B cell (primary cell): ENCODE measurements at regions not wholly inside any gene's neighbourhood (a gene's known extent, or its start where the extent isn't known, plus 50 kb on each side); places are given as distances from the start of the nearest gene placed in this dataset.
"Not testable (repeated sequence)": the region's sequence is repeated elsewhere in the genome, so short reads cannot be mapped to it uniquely, and the experiment has no call there.

Source experiments
- ATAC-seq: fragments of 200-7000 bp; cut with Tn5 transposase; one replicate; pipeline ENCODE4 v1.10.0; 2021; ENCODE audit warnings: low read depth, mild to moderate bottlenecking, moderate number of reproducible peaks, moderate library complexity
- CTCF ChIA-PET: fragments of 350-600 bp; sonication (Branson Sonifier 250); formaldehyde crosslinking; loops from one replicate; lab custom pipeline; 2021; ENCODE audit warnings: antibody characterized with exemption, inconsistent platforms; lab: Charles Lee
- POLR2A ChIA-PET: fragments of 350-600 bp; sonication (Branson Sonifier 250); formaldehyde crosslinking; loops from one replicate; lab custom pipeline; 2021; ENCODE audit warnings: antibody characterized with exemption; lab: Charles Lee
- DNase-seq: peaks from one replicate; pipeline ENCODE4 v3.0.0; 2013
- H2AFZ ChIP-seq: 2 replicates; pipeline ENCODE4 v1.6.1; 2012; ENCODE audit warnings: mild to moderate bottlenecking, low read depth, low read length; ENCODE audit not compliant: insufficient read depth, poor library complexity, severe bottlenecking
- H3K27ac ChIP-seq, 2 donors: 1 replicate in 1 of 2; 2 replicates in 1 of 2; pipeline ENCODE4 v1.5.1; 2012 to 2013; ENCODE audit warnings: low read length in 2 of 2, mild to moderate bottlenecking in 2 of 2, moderate library complexity in 1 of 2
- H3K27me3 ChIP-seq, 4 experiments: fragments of 200-600 bp in 1 of 4; sonication (generic) in 1 of 4; replicated peaks in 1 of 4; 1 replicate in 2 of 4; 2 replicates in 2 of 4; pipeline versions ENCODE4 v1.6.1 to v1.7.0; 2013 to 2016; ENCODE audit warnings: low read length in 3 of 4, mild to moderate bottlenecking in 2 of 4, mixed read lengths in 1 of 4, moderate library complexity in 1 of 4; ENCODE audit not compliant: insufficient read depth in 4 of 4, control insufficient read depth in 3 of 4; ENCODE audit errors: control extremely low read depth in 1 of 4
- H3K36me3 ChIP-seq, 2 experiments: replicated peaks in 1 of 2; 1 replicate in 1 of 2; 2 replicates in 1 of 2; pipeline versions ENCODE4 v1.6.1 to v1.7.1; 2013; ENCODE audit warnings: low read length in 1 of 2; ENCODE audit not compliant: insufficient read depth in 2 of 2, control insufficient read depth in 1 of 2; ENCODE audit errors: control extremely low read depth in 1 of 2, extremely low read depth in 1 of 2
- H3K4me1 ChIP-seq, 2 donors: fragments of 200-600 bp in 1 of 2; sonication (generic) in 1 of 2; 1 replicate in 1 of 2; 2 replicates in 1 of 2; pipeline versions ENCODE4 v1.5.1 to v1.6.1; 2013 to 2017; ENCODE audit warnings: low read length in 2 of 2; ENCODE audit not compliant: control insufficient read depth in 2 of 2, insufficient read depth in 2 of 2
- H3K4me2 ChIP-seq: replicated peaks from 2 replicates; pipeline ENCODE3; 2012; ENCODE audit warnings: mild to moderate bottlenecking, low read depth, low read length; ENCODE audit not compliant: poor library complexity, severe bottlenecking
- H3K4me3 ChIP-seq, 5 experiments: fragments of 200-600 bp in 1 of 5; sonication (generic) in 1 of 5; 1 replicate in 3 of 5; 2 replicates in 2 of 5; pipeline versions ENCODE4 v1.5.1 to v1.7.0; 2011 to 2016; ENCODE audit warnings: low read length in 4 of 5, mild to moderate bottlenecking in 4 of 5, low read depth in 2 of 5, control low read depth in 1 of 5, moderate library complexity in 1 of 5; ENCODE audit not compliant: insufficient read depth in 1 of 5; ENCODE audit errors: control extremely low read depth in 1 of 5, extremely low read depth in 1 of 5
- H3K79me2 ChIP-seq: fragments of 200-600 bp; sonication (generic); one replicate; pipeline ENCODE4 v1.6.0; 2016; ENCODE audit warnings: low read length; ENCODE audit not compliant: control insufficient read depth, insufficient read depth
- H3K9ac ChIP-seq: fragments of 200-600 bp; sonication (generic); 2 replicates; pipeline ENCODE4 v1.6.1; 2017; ENCODE audit warnings: mild to moderate bottlenecking, low read length, moderate library complexity
- H3K9me3 ChIP-seq, 3 donors: one replicate each; pipeline versions ENCODE4 v1.6.1 to v1.7.1; 2013; ENCODE audit warnings: low read length in 2 of 3; ENCODE audit not compliant: control insufficient read depth in 2 of 3, insufficient read depth in 1 of 3; ENCODE audit errors: control extremely low read depth in 1 of 3
- H4K20me1 ChIP-seq: 2 replicates; pipeline ENCODE4 v1.6.0; 2012; ENCODE audit warnings: mild to moderate bottlenecking, low read length; ENCODE audit not compliant: insufficient read depth, control insufficient read depth, poor library complexity, severe bottlenecking
- H3K27ac Mint-ChIP-seq: one replicate; pipeline ENCODE4 v1.8.0; 2021; ENCODE audit warnings: mixed read lengths
- H3K27me3 Mint-ChIP-seq: one replicate; pipeline ENCODE4 v1.8.0; 2021; ENCODE audit warnings: mixed read lengths
- H3K4me1 Mint-ChIP-seq: one replicate; pipeline ENCODE4 v1.8.0; 2021; ENCODE audit warnings: mixed read lengths
- H3K4me3 Mint-ChIP-seq: one replicate; pipeline ENCODE4 v1.8.0; 2021; ENCODE audit warnings: mixed read lengths
- H3K9me3 Mint-ChIP-seq: one replicate; pipeline ENCODE4 v1.8.0; 2022; ENCODE audit warnings: mixed read lengths; ENCODE audit not compliant: insufficient read depth
- EZH2 ChIP-seq: IDR thresholded peaks from 2 replicates; pipeline ENCODE4 v1.6.1; 2012; ENCODE audit warnings: borderline replicate concordance, low read depth, mild to moderate bottlenecking, moderate library complexity, low read length; ENCODE audit not compliant: insufficient read depth, poor library complexity, severe bottlenecking
- WGBS: methylation state at CpG from one replicate; pipeline ENCODE4 v1.1.5; 2013; ENCODE audit warnings: missing lambda C conversion rate; ENCODE audit not compliant: insufficient coverage; 5-methylcytosine and 5-hydroxymethylcytosine counted together
- intact Hi-C: fragments of 100-400 bp; cut with micrococcal nuclease; formaldehyde crosslinking; loops from one replicate; pipeline ENCODE4 v1.10.0; 2022
- TF ChIP-seq, protein P1 (sequence below): fragments of 200-600 bp; IDR thresholded peaks from one replicate; pipeline ENCODE4 v1.8.0; 2022; ENCODE audit warnings: antibody characterized with exemption, mild to moderate bottlenecking

DNA sequence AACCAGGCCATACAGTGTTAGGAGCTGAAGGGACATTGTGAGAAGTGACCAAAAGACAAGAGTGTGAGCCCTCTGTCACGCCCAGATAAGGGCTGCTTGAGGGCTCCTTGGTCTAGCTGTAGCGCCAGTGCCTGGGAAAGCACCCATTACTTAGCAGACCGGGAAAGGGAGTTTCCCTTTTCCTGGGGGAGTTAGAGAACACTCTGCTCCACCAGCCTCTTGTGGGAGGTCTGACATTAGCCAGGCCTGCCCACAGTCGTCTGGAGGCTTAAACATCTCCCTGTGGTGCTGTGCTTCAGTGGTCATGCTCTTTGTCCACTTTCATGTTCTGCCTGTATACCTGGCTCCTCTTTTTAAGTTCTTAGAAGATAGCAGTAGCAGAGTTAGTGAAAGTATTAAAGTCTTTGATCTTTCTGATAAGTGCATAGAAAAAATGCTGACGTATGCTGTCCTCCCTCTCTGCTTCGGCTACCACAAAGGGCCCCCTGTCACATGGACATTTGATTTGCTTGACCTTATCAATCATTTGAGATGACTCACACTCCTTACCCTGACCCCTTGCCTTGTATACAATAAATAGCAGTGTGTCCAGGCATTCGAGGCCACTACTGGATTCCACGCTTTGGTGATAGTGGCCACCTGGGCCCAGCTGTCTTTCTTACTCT lies 201.5 kb upstream of the ECI2 start:
- 51% methylated on average over 3 of the region's 8 CpGs for WGBS
- Histone ChIP-seq H4K20me1 (no peaks in the 10 kb centered on the region), H3K9me3 (no peaks in the 10 kb centered on the region), H3K79me2 (no peaks in the 10 kb centered on the region), H3K4me2 (no peak overlapping the region), H3K4me1 (no peaks in the 10 kb centered on the region), H3K27ac (no peak overlapping the region), H3K27me3 (no peaks in the 10 kb centered on the region), H2AFZ (no peak overlapping the region), H3K4me3 (no peak overlapping the region), H3K36me3 (no peaks in the 10 kb centered on the region), H3K9ac (no peak overlapping the region)
- H3K9me3 Mint-ChIP-seq: no peaks in the 10 kb centered on the region
- ChIA-PET POLR2A (no interaction called here), CTCF (no interaction called here)
- H3K27me3 Mint-ChIP-seq: peaks cover 10% of the 10 kb centered on the region
- intact Hi-C loops: no loop called here
- TF ChIP-seq, protein P1, sequence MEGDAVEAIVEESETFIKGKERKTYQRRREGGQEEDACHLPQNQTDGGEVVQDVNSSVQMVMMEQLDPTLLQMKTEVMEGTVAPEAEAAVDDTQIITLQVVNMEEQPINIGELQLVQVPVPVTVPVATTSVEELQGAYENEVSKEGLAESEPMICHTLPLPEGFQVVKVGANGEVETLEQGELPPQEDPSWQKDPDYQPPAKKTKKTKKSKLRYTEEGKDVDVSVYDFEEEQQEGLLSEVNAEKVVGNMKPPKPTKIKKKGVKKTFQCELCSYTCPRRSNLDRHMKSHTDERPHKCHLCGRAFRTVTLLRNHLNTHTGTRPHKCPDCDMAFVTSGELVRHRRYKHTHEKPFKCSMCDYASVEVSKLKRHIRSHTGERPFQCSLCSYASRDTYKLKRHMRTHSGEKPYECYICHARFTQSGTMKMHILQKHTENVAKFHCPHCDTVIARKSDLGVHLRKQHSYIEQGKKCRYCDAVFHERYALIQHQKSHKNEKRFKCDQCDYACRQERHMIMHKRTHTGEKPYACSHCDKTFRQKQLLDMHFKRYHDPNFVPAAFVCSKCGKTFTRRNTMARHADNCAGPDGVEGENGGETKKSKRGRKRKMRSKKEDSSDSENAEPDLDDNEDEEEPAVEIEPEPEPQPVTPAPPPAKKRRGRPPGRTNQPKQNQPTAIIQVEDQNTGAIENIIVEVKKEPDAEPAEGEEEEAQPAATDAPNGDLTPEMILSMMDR: no peak
- TF ChIP-seq EZH2: no peak
- H3K4me1 Mint-ChIP-seq: peaks cover 11% of the 10 kb centered on the region
- no peak for ATAC-seq
- H3K4me3 Mint-ChIP-seq: no peak overlapping the region
- no peak for DNase-seq
- H3K27ac Mint-ChIP-seq: no peak overlapping the region

DNA sequence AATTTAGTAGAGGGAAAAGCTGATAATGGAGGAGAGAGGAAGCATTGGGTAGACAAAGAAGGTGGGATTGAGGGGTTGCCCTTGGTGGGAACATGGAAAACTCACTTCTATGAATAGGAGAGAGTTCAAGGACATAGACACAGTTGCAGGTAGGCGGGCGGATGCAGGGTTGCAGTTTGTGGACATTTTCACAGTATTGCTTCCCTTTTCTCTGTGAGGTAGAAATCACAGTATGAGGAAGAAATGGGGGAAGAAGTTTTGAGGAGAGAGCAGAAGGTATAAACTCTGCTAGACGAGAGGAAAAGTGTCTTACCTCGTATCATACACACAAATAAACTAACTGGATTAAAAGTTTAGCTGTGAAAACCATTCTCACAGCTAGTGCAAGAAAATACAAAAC lies 200.7 kb upstream of the ECI2 start:
- Mint-ChIP-seq H3K4me3 (no peak overlapping the region), H3K4me1 (peaks cover 11% of the 10 kb centered on the region), H3K27ac (no peak overlapping the region), H3K27me3 (peaks cover 10% of the 10 kb centered on the region), H3K9me3 (no peaks in the 10 kb centered on the region)
- no peaks in the 10 kb centered on the region for H3K4me1 ChIP-seq
- ChIA-PET POLR2A (no interaction called here), CTCF (no interaction called here)
- no peak overlapping the region for H3K27ac ChIP-seq
- no peaks in the 10 kb centered on the region for H4K20me1 ChIP-seq
- H3K9ac ChIP-seq: no peak overlapping the region
- no peaks in the 10 kb centered on the region for H3K9me3 ChIP-seq
- H3K27me3 ChIP-seq: no peaks in the 10 kb centered on the region
- no peak for DNase-seq
- intact Hi-C loops: no loop called here
- no peak overlapping the region for H3K4me3 ChIP-seq
- no peaks in the 10 kb centered on the region for H3K36me3 ChIP-seq
- WGBS: 56% methylated on average over 2 of the region's 4 CpGs
- ATAC-seq: no peak
- no peak overlapping the region for H2AFZ ChIP-seq
- H3K79me2 ChIP-seq: no peaks in the 10 kb centered on the region
- H3K4me2 ChIP-seq: no peak overlapping the region
- TF ChIP-seq, protein P1: no peak
- no peak for TF ChIP-seq EZH2

DNA sequence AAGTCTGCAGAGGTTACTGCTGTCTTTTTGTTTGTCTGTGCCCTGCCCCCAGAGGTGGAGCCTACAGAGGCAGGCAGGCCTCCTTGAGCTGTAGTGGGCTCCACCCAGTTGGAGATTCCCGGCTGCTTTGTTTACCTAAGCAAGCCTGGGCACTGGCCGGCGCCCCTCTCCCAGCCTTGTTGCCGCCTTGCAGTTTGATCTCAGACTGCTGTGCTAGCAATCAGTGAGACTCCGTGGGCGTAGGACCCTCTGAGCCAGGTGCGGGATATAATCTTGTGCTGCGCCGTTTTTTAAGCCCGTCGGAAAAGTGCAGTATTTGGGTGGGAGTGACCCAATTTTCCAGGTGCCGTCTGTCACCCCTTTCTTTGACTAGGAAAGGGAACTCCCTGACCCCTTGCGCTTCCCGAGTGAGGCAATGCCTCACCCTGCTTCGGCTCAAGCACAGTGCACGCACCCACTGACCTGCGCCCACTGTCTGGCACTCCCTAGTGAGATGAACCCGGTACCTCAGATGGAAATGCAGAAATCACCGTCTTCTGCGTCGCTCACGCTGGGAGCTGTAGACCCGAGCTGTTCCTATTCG lies 198.9 kb upstream of the ECI2 start:
- WGBS: 83% methylated on average over 1 of the region's 24 CpGs
- H3K27ac Mint-ChIP-seq, H3K27me3 Mint-ChIP-seq, H3K9me3 ChIP-seq, H3K4me1 ChIP-seq, H3K36me3 ChIP-seq, DNase-seq, H3K4me3 Mint-ChIP-seq, H3K9me3 Mint-ChIP-seq, H3K9ac ChIP-seq, ATAC-seq, H3K79me2 ChIP-seq, H3K27ac ChIP-seq, POLR2A ChIA-PET, H3K4me2 ChIP-seq, H2AFZ ChIP-seq, H3K27me3 ChIP-seq, H3K4me3 ChIP-seq, CTCF ChIA-PET, intact Hi-C loops, H4K20me1 ChIP-seq: not testable (repeated sequence)
- H3K4me1 Mint-ChIP-seq: peaks cover 11% of the 10 kb centered on the region
